ENCODE measurements at regions not wholly inside any gene's neighbourhood (a gene's known extent, or its start where the extent isn't known, plus 50 kb on each side); places are given as distances from the start of the nearest gene placed in this dataset.

GRCh38 chr9:119544492-119544891, 175.3 kb upstream of the BRINP1 start:
- POLR2A ChIA-PET: interaction anchor here (0.6 kb wide), 1 partner anchor 842 kb away, joined by 3 read pairs; no protein-coding TSS in a partner anchor
- DNase-seq (ENCODE audit: low read depth, low spot score): no peak
- no peak overlapping the region for H3K4me3 ChIP-seq (ENCODE audit: low read depth, low read length)
- CTCF ChIA-PET: no interaction called here
- TF ChIP-seq, protein P1, sequence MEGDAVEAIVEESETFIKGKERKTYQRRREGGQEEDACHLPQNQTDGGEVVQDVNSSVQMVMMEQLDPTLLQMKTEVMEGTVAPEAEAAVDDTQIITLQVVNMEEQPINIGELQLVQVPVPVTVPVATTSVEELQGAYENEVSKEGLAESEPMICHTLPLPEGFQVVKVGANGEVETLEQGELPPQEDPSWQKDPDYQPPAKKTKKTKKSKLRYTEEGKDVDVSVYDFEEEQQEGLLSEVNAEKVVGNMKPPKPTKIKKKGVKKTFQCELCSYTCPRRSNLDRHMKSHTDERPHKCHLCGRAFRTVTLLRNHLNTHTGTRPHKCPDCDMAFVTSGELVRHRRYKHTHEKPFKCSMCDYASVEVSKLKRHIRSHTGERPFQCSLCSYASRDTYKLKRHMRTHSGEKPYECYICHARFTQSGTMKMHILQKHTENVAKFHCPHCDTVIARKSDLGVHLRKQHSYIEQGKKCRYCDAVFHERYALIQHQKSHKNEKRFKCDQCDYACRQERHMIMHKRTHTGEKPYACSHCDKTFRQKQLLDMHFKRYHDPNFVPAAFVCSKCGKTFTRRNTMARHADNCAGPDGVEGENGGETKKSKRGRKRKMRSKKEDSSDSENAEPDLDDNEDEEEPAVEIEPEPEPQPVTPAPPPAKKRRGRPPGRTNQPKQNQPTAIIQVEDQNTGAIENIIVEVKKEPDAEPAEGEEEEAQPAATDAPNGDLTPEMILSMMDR (IDR thresholded peaks at IDR 0.05; ENCODE audit: insufficient read depth, low read length, missing control alignments): no peak

DNA sequence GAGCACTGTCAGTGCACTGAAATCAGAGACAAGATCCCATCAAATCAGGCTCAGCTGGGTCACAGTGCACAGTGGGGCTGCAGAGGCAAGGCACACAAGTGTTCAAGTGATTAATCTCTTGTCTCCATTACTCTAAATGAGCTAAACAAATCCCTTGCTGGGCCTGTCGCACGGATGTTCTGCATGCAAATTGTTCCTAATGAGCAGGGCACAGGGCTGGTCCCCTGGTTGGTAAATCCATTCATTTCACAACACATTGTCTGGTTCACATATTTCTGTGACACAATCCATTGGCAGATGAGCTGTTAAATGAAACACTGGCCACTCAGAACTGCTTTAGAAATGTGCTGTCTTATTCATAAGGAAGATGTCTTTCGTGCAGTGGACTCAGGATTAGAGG, 167.9 kb upstream of the BRINP1 start:
- ChIA-PET POLR2A (no interaction called here), CTCF (no interaction called here)
- TF ChIP-seq, protein P1 (IDR thresholded peaks at IDR 0.05; ENCODE audit: insufficient read depth, low read length, missing control alignments): no peak
- no peak overlapping the region for H3K4me3 ChIP-seq (ENCODE audit: low read depth, low read length)
- DNase-seq (ENCODE audit: low read depth, low spot score): no peak

DNA sequence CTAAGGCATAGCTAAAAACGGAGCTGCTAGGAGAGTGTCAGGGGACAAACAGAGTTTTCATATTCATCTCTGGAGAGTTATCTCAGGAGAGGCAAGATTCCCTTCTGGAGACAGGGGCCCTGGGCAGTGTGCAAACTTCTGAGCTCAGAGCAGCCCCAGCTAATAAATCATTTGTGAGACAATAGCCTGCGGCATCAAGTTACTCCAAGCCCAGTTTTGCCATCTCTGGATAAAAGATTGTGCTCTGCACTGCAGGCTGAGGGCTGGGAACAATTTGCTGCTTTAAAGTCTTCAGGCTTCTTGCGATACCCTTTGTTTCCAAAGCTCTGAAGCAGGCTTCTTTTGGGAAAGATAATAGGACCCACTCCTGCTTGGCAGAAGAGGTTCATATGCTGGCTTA, 164.3 kb upstream of the BRINP1 start:
- H3K4me3 ChIP-seq (ENCODE audit: low read depth, low read length): no peak overlapping the region
- POLR2A ChIA-PET: no interaction called here
- TF ChIP-seq, protein P1 (IDR thresholded peaks at IDR 0.05; ENCODE audit: insufficient read depth, low read length, missing control alignments): no peak
- CTCF ChIA-PET: no interaction called here
- DNase-seq (ENCODE audit: low read depth, low spot score): no peak

- POLR2A ChIA-PET: no interaction called here
- TF ChIP-seq, protein P1 (IDR thresholded peaks at IDR 0.05; ENCODE audit: insufficient read depth, low read length, missing control alignments): no peak
- no peak overlapping the region for H3K4me3 ChIP-seq (ENCODE audit: low read depth, low read length)
- no peak for DNase-seq (ENCODE audit: low read depth, low spot score)
- CTCF ChIA-PET: no interaction called here
Observed at GRCh38 chr9:119526698-119527097, 157.5 kb upstream of the BRINP1 start.

GRCh38 chr9:119523508-119523907, 154.3 kb upstream of the BRINP1 start:
- POLR2A ChIA-PET: no interaction called here
- no peak for DNase-seq (ENCODE audit: low read depth, low spot score)
- TF ChIP-seq, protein P1 (IDR thresholded peaks at IDR 0.05; ENCODE audit: insufficient read depth, low read length, missing control alignments): no peak
- H3K4me3 ChIP-seq (ENCODE audit: low read depth, low read length): no peak overlapping the region
- CTCF ChIA-PET: no interaction called here

- H3K4me3 ChIP-seq (ENCODE audit: low read depth, low read length): no peak overlapping the region
- TF ChIP-seq, protein P1 (IDR thresholded peaks at IDR 0.05; ENCODE audit: insufficient read depth, low read length, missing control alignments): no peak
- POLR2A ChIA-PET: no interaction called here
- DNase-seq (ENCODE audit: low read depth, low spot score): no peak
- CTCF ChIA-PET: no interaction called here
Observed at GRCh38 chr9:119522381-119522780, 153.1 kb upstream of the BRINP1 start.
